GOT3 (cell line): ENCODE measurements at regions not wholly inside any gene's neighbourhood (a gene's known extent, or its start where the extent isn't known, plus 50 kb on each side); places are given as distances from the start of the nearest gene placed in this dataset.

ENCODE experiments used
- DNase-seq: peaks from one replicate; lab custom pipeline; 2025; ENCODE audit warnings: mixed read lengths; lab: John Stamatoyannopoulos, UW

GRCh38 chr15:39281094-39281493, 299.8 kb upstream of the THBS1 start:
- no peak for DNase-seq

GRCh38 chr15:39282663-39283208, 298.1 kb upstream of the THBS1 start:
- no peak for DNase-seq

- DNase-seq = no peak
Observed at GRCh38 chr15:39283531-39283930, 297.3 kb upstream of the THBS1 start.

GRCh38 chr15:39285071-39285470, 295.8 kb upstream of the THBS1 start:
- no peak for DNase-seq

GRCh38 chr15:39285663-39286062, 295.2 kb upstream of the THBS1 start:
- DNase-seq = no peak

- DNase-seq = no peak
Observed at GRCh38 chr15:39286706-39287105, 294.2 kb upstream of the THBS1 start.

DNA sequence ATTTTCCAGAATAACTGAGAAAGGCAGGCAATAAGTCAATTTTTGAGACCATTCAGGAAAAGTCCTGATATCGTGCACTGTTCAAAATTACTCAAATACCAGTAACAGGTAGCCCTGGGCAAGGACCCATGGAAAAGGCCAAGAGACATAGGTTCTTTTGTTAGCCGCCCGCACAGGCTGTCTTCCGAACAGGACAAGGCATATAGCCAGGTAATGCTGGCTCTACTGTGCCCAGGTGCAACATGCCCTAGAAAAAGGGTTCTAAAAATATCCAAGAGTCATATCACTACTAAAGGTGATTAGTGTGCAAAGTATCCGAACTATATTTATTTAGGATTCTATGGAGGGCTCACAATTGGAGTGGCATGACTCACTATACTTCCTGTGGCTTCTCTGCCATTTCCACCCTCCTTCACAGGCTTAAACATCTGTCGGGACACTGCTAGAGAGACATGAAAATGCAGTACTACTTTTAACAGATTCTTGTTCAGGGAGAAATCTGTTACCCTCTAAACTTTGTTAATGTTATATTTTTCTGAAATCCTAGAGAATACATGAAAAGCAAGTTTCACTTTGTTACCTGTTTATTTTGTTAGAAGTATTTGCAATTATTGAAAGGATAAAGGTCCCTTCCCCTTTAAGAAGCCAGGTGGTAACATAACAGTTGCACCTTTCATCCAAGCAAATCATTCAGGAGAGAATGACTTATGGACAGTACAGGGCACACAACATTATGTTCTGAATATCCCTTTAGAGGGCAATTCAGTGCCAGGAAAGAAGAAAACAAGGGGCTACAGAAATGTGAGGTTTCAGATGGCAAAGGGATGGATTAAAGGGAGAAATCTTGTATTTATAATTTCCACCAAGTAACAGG, 293.3 kb upstream of the THBS1 start:
- no peak for DNase-seq

GRCh38 chr15:39290711-39291435, 290.0 kb upstream of the THBS1 start:
- DNase-seq = no peak

DNA sequence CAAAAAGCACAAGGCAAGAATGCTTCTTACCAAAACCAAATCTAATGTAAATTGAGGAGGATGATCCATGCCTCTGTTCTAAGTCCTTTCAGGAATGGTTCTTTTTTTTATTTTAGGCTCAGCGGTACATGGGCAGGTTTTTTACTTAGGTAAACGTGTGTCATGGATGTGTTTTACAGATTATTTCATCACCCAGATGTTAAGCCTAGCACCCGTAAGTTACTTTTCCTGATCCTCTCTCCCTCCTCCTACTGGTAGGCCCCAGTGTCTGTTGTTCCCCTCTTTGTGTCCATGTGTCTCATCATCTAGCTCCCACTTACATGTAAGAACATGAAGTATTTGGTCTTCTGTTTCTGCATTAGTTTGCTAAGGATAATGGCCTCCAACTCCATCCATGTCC, 289.2 kb upstream of the THBS1 start:
- DNase-seq = no peak

GRCh38 chr15:39296955-39297354, 283.9 kb upstream of the THBS1 start:
- no peak for DNase-seq

DNA sequence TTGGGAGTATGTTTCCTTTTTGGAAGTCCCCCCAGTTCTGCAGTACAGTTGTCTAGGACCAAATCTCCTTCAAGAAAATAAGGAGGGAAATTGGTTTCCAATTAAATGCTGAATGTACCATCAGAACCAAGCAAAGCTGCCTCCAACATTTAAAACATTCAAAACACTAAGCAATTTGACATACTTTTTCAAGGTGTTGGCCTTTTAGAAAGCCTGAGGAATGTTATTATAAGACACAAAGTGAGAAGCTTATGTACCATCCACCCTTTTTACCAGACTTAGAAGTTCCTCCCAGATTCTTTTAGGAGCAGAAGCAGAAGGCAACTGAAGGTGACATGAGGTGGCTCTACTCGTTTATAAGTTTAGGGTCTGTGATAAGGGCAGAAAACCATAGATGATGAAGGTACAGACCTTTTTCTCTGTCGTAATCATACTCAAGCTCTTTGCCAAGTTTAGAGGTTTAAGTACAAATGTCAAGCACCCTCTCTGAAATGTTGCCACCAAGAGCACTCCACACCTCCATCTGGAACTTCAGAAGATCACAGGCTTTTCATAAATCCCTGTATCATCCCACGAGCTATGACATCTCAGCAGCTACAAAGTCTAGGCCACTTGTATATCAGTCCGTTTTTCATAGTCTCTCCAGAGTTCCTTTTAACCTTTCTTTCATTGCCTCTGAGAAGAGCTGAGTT, 282.5 kb upstream of the THBS1 start:
- no peak for DNase-seq

GRCh38 chr15:39299486-39300267, 281.2 kb upstream of the THBS1 start:
- no peak for DNase-seq

DNA sequence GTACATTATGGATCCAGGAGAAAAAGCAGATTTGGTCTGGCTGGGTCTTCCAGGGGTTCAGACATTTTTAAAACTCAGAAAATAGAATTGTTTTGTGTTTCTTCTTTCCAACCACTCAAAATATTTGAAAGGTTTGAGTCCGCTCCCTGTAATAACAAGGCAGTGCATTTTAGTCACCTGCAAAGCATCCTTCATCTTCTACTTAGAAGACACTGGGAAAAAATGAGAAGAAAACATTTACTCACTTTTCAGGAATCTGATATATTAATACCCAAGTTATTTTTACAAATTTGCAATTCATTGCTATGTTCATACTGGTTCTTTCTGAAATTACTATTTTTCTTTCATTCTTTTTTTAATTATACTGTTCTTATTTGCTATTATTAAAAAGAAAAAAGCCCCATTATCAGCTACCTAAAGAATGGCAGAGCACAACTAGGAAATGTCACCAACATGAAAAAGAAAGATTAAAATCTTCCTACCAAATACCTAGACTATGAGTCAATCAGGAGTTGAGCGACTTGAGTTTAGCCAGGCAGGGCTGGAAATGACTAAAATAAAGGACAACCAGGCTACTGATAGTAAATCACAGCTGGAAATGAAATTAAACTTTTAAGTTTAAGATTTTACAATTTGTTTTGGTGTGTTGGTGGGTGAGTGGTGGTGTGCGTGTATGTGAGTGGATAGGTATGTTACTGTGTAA, 280.3 kb upstream of the THBS1 start:
- DNase-seq = no peak

DNA sequence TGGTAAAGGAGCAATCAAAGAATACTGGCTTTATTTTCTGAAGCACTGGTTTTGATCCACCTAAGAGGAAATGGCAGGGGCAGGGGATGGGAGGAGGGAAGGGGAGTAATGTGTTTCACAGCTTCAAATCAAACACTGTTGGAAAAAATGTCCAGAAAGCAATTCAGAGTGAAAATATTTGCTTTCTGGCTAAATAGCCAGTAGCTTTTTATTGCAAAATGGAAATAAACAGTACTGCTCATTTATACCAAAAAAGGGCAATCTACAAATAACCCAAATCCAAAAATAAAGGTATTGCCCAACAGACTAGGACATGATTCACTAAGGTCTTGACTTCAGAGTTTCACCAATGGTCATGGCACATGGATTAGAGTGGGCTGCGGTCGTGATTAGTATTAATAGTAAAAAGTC, 279.3 kb upstream of the THBS1 start:
- DNase-seq = no peak

GRCh38 chr15:39302936-39303335, 277.9 kb upstream of the THBS1 start:
- DNase-seq = no peak

DNA sequence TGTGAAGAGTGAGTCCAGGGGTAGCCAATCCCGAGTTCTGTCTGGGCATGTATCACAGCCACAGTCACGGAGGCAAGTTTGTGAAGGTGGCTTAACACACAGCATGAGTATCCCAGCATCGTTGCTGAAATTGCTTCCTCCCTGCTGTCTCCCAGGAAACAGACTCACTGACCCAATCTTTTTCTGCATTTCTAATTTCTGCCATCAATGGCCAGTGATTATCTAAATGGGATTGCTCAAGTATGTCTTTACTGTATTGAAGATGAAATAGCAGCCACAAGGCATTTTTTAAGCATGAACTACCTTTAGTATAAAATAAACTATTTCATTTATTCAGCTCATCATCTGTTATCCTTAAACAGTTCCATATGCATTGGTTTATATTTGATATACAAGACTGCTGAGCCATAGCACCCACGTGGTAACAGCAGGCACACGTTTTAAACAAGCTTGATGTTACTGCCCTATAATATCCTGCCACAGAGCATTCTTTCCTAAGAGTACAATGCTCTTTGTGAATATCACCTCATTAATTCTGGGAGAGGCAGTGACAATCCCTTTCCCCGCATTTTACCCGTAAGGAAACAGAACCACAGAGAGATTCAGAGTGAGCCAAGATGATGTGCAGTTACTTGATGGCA, 276.6 kb upstream of the THBS1 start:
- no peak for DNase-seq

- no peak for DNase-seq
Observed at GRCh38 chr15:39304931-39305728, 275.7 kb upstream of the THBS1 start.

GRCh38 chr15:39310633-39311032, 270.2 kb upstream of the THBS1 start:
- no peak for DNase-seq

GRCh38 chr15:39312984-39313383, 267.9 kb upstream of the THBS1 start:
- no peak for DNase-seq

DNA sequence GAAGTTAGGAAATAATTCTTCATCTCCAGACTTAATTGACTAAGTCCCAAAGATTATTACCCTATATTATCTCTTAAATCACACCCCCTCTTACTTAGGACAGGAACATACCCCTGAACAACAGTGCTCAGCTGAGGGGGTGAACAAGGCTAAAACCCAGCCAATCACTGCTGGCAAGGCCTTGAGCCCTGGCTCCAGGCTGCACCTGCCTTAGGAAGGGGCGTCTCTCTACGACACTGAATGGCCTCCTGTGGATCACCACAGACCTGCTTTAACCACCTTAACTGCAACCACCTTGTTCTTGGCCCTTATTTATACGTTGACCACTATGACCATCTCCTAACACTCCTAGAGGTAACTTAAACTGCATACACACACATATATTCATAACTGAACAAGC, 267.4 kb upstream of the THBS1 start:
- no peak for DNase-seq
